HepG2 (cell line): ENCODE measurements at regions not wholly inside any gene's neighbourhood (a gene's known extent, or its start where the extent isn't known, plus 50 kb on each side); places are given as distances from the start of the nearest gene placed in this dataset.

ENCODE experiments used
- ATAC-seq: fragments of 200-7000 bp; cut with Tn5 transposase; 3 replicates; pipeline ENCODE4 v1.9.1; 2020; ENCODE audit warnings: mild to moderate bottlenecking, moderate library complexity
- BruUV-seq: library from RNA; stranded (reverse); fragments of 400-500 nt; replicated peaks from 2 replicates; lab custom pipeline; 2021; lab: Mats Ljungman, UMichigan
- CTCF ChIA-PET: fragments of 300-600 bp; formaldehyde crosslinking; extraction: SDS; loops from one replicate; lab custom pipeline; 2021; ENCODE audit warnings: low total read pairs, inconsistent platforms, low intra/inter-chr PET ratio; lab: Yijun Ruan, JAX
- POLR2A ChIA-PET: fragments of 350-600 bp; sonication (Branson Sonifier 250); formaldehyde crosslinking; loops from one replicate; lab custom pipeline; 2020; ENCODE audit warnings: antibody characterized with exemption, inconsistent platforms; lab: Yijun Ruan, JAX
- DNase-seq: peaks from one replicate; pipeline ENCODE4 v3.0.0-alpha.2; 2015; ENCODE audit warnings: low spot score
- FAIRE-seq: peaks from 3 replicates; lab custom pipeline; 2011; peaks lifted over from hg19 to GRCh38; lab: Jason Lieb, UNC
- H2AFZ ChIP-seq: one replicate; pipeline ENCODE4 v1.6.1; 2011; ENCODE audit warnings: low read length, inconsistent platforms
- H3K27ac ChIP-seq: fragments of 300-600 bp; 3 replicates; pipeline ENCODE4 v1.8.0; 2011; ENCODE audit warnings: mixed run types, mild to moderate bottlenecking, mixed read lengths, low read length, inconsistent platforms; ENCODE audit not compliant: insufficient read depth; ENCODE audit errors: extremely low read length
- H3K27me3 ChIP-seq, 2 experiments: fragments of 200-600 bp in 1 of 2; 2 replicates in 1 of 2; 3 replicates in 1 of 2; pipeline versions ENCODE4 v1.6.0 to v1.8.0; 2011; ENCODE audit warnings: low read length in 2 of 2, mild to moderate bottlenecking in 2 of 2, moderate library complexity in 2 of 2, inconsistent platforms in 1 of 2; ENCODE audit not compliant: insufficient read depth in 2 of 2, control insufficient read depth in 1 of 2
- H3K36me3 ChIP-seq, 2 experiments: fragments of 200-600 bp in 1 of 2; replicated peaks in 1 of 2; 2 replicates in 1 of 2; 3 replicates in 1 of 2; pipeline versions ENCODE4 v1.5.1 to v1.8.0; 2011; ENCODE audit warnings: low read length in 2 of 2, inconsistent platforms in 1 of 2; ENCODE audit not compliant: insufficient read depth in 2 of 2, control insufficient read depth in 1 of 2
- H3K4me1 ChIP-seq: 2 replicates; pipeline ENCODE4 v1.5.1; 2012; ENCODE audit warnings: low read length, inconsistent platforms; ENCODE audit not compliant: insufficient read depth
- H3K4me2 ChIP-seq: 2 replicates; pipeline ENCODE4 v1.6.0; 2011; ENCODE audit warnings: low read depth, low read length, inconsistent platforms
- H3K4me3 ChIP-seq, 3 experiments: fragments of 200-600 bp in 1 of 3; sonication (generic), shearing (Covaris generic) in 1 of 3; replicated peaks in 1 of 3; 2 replicates each; pipeline ENCODE4 v1.5.1; 2011 to 2016; ENCODE audit warnings: low read length in 3 of 3, inconsistent platforms in 2 of 3, low read depth in 2 of 3, mild to moderate bottlenecking in 2 of 3, control low read depth in 1 of 3, mixed read lengths in 1 of 3; ENCODE audit not compliant: insufficient read depth in 1 of 3
- H3K79me2 ChIP-seq: one replicate; pipeline ENCODE4 v1.6.1; 2011; ENCODE audit warnings: low read length, inconsistent platforms; ENCODE audit not compliant: insufficient read depth
- H3K9ac ChIP-seq: 2 replicates; pipeline ENCODE4 v1.6.0; 2011; ENCODE audit warnings: mild to moderate bottlenecking, low read depth, low read length, inconsistent platforms; ENCODE audit not compliant: insufficient read depth
- H3K9me3 ChIP-seq: 2 replicates; pipeline ENCODE4 v1.5.1; 2012; ENCODE audit warnings: mild to moderate bottlenecking, low read length
- H4K20me1 ChIP-seq: 2 replicates; pipeline ENCODE4 v1.6.0; 2011; ENCODE audit warnings: inconsistent platforms, mild to moderate bottlenecking, low read length, moderate library complexity; ENCODE audit not compliant: insufficient read depth
- ARNT2 ChIP-seq: sonication (generic); formaldehyde crosslinking; IDR thresholded peaks from 2 replicates; pipeline ENCODE4 v1.8.0; 2022; ENCODE audit warnings: mild to moderate bottlenecking, low read depth, missing genetic modification reagents, moderate library complexity
- CTCF ChIP-seq: sonication (generic); formaldehyde crosslinking; IDR thresholded peaks from 2 replicates; pipeline ENCODE4 v1.5.0; 2020; ENCODE audit warnings: mild to moderate bottlenecking, missing genetic modification reagents, moderate library complexity
- FLYWCH1 ChIP-seq: sonication (generic); formaldehyde crosslinking; IDR thresholded peaks from 2 replicates; pipeline ENCODE4 v1.8.1; 2023; ENCODE audit warnings: mild to moderate bottlenecking, missing genetic modification reagents
- FOXK2 ChIP-seq: fragments of 450-650 bp; IDR thresholded peaks from 2 replicates; pipeline ENCODE4 v1.6.1; 2016
- HDAC2 ChIP-seq: sonication (generic); formaldehyde crosslinking; IDR thresholded peaks from 2 replicates; pipeline ENCODE4 v1.4.0; 2020; ENCODE audit warnings: missing genetic modification reagents
- MYPOP ChIP-seq: sonication (generic); formaldehyde crosslinking; IDR thresholded peaks from 2 replicates; pipeline ENCODE4 v1.8.1; 2023; ENCODE audit warnings: mild to moderate bottlenecking, moderate library complexity, missing genetic modification reagents
- ONECUT2 ChIP-seq: sonication (generic); formaldehyde crosslinking; IDR thresholded peaks from 2 replicates; pipeline ENCODE4 v1.4.0; 2020; ENCODE audit warnings: missing genetic modification reagents
- PHB2 ChIP-seq: fragments of 450-650 bp; IDR thresholded peaks from 2 replicates; pipeline ENCODE4 v1.6.1; 2018; ENCODE audit not compliant: partially characterized antibody
- POGZ ChIP-seq: sonication (generic); formaldehyde crosslinking; IDR thresholded peaks from 2 replicates; pipeline ENCODE4 v1.4.0; 2020; ENCODE audit warnings: mild to moderate bottlenecking, missing genetic modification reagents
- RBAK ChIP-seq: sonication (generic); formaldehyde crosslinking; IDR thresholded peaks from 2 replicates; pipeline ENCODE4 v1.5.1; 2020; ENCODE audit warnings: mild to moderate bottlenecking, missing genetic modification reagents
- REPIN1 ChIP-seq: sonication (generic); formaldehyde crosslinking; IDR thresholded peaks from 2 replicates; pipeline ENCODE4 v1.8.0; 2022; ENCODE audit warnings: missing genetic modification reagents, low read depth, mild to moderate bottlenecking, borderline replicate concordance
- RNF2 ChIP-seq: fragments of 450-650 bp; conservative IDR thresholded peaks from 2 replicates; pipeline ENCODE4 v1.6.1; 2016; ENCODE audit warnings: low read depth
- ZNF34 ChIP-seq: sonication (generic); formaldehyde crosslinking; IDR thresholded peaks from 2 replicates; pipeline ENCODE4 v1.4.0; 2020; ENCODE audit warnings: mild to moderate bottlenecking, missing genetic modification reagents, borderline replicate concordance
- ZNF691 ChIP-seq: sonication (generic); formaldehyde crosslinking; IDR thresholded peaks from 2 replicates; pipeline ENCODE4 v1.4.0; 2020; ENCODE audit warnings: missing genetic modification reagents, low read depth, mild to moderate bottlenecking, borderline replicate concordance
- WGBS: methylation state at CpG from one replicate; pipeline ENCODE4 v1.1.6; 2017; ENCODE audit warnings: low lambda C conversion rate; 5-methylcytosine and 5-hydroxymethylcytosine counted together
- in situ Hi-C: cut with HindIII; loops from 2 replicates; pipeline ENCODE4 v1.10.0; 2017; ENCODE audit warnings: low pct_unique_long_range_greater_than_20kb; ENCODE audit not compliant: extremely low pct_ligation_motif_present
- intact Hi-C: fragments of 100-400 bp; cut with micrococcal nuclease; formaldehyde crosslinking; loops from one replicate; pipeline ENCODE4 v1.10.0; 2022; ENCODE audit not compliant: unreplicated experiment
- TF ChIP-seq, protein P1 (sequence below): sonication (generic); formaldehyde crosslinking; IDR thresholded peaks from 2 replicates; pipeline ENCODE4 v1.4.0; 2020; ENCODE audit warnings: mild to moderate bottlenecking, missing genetic modification reagents, borderline replicate concordance

DNA sequence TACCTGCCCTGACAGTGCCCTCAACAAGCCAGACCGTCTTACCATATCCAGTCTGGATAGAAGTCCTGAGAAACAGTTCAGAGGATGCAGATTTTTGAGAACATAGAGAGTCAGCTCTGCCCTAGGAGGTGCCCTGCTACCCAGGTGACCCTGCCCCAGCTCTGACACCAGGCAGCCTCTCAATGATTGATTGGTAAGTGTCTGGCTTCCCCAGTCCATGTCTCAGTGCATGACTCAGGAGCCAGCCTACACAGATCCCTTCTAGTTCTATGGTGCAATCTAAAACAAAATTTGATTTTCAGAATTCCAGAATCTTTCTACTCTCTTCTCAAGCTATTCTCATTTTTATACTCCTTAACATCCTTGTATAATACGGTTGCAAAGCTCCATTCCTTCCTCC is 292.1 kb downstream of the VPS13C start:
- H4K20me1 ChIP-seq, result no peaks in the 10 kb centered on the region
- H3K36me3 ChIP-seq, result no peaks in the 10 kb centered on the region
- WGBS, result 1% methylated on average over 2 of the region's 2 CpGs
- BruUV-seq, result no TSS peak
- H3K9ac ChIP-seq, result no peak overlapping the region
- H3K9me3 ChIP-seq, result no peaks in the 10 kb centered on the region
- DNase-seq (no peak), FAIRE-seq (no peak), ATAC-seq (no peak)
- intact Hi-C loops, result no loop called here
- no peak overlapping the region for H3K4me2 ChIP-seq
- no peaks in the 10 kb centered on the region; a peak in 2 of 5 replicates for H3K27me3 ChIP-seq
- H2AFZ ChIP-seq, result no peak overlapping the region
- POLR2A ChIA-PET, result no interaction called here
- CTCF ChIA-PET, result no interaction called here
- in situ Hi-C loops, result no loop called here
- no peak overlapping the region for H3K27ac ChIP-seq
- H3K79me2 ChIP-seq, result no peaks in the 10 kb centered on the region
- H3K4me1 ChIP-seq, result no peaks in the 10 kb centered on the region
- H3K4me3 ChIP-seq, result no peak overlapping the region
- TF ChIP-seq PHB2, result no peak
- no peak for TF ChIP-seq RBAK
- TF ChIP-seq ARNT2 (CRISPR knock-in tag), result no peak
- no peak for TF ChIP-seq FOXK2
- TF ChIP-seq, protein P1, sequence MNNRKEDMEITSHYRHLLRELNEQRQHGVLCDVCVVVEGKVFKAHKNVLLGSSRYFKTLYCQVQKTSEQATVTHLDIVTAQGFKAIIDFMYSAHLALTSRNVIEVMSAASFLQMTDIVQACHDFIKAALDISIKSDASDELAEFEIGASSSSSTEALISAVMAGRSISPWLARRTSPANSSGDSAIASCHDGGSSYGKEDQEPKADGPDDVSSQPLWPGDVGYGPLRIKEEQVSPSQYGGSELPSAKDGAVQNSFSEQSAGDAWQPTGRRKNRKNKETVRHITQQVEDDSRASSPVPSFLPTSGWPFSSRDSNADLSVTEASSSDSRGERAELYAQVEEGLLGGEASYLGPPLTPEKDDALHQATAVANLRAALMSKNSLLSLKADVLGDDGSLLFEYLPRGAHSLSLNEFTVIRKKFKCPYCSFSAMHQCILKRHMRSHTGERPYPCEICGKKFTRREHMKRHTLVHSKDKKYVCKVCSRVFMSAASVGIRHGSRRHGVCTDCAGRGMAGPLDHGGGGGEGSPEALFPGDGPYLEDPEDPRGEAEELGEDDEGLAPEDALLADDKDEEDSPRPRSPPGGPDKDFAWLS, result no peak
- TF ChIP-seq RNF2, result no peak
- no peak for TF ChIP-seq POGZ (CRISPR knock-in tag)
- no peak for TF ChIP-seq ONECUT2 (CRISPR knock-in tag)
- TF ChIP-seq MYPOP, result no peak
- no peak for TF ChIP-seq REPIN1 (CRISPR knock-in tag)
- TF ChIP-seq CTCF (CRISPR knock-in tag), result no peak
- no peak for TF ChIP-seq FLYWCH1 (CRISPR knock-in tag)
- TF ChIP-seq HDAC2 (CRISPR knock-in tag), result no peak
- TF ChIP-seq ZNF34 (CRISPR knock-in tag), result no peak
- TF ChIP-seq ZNF691 (CRISPR knock-in tag), result no peak
